SIG-M5 treated with dmso at 0.1 percent for 504 hours (cell line): ENCODE measurements at regions not wholly inside any gene's neighbourhood (a gene's known extent, or its start where the extent isn't known, plus 50 kb on each side); places are given as distances from the start of the nearest gene placed in this dataset.

Experiments used
- DNase-seq: peaks from one replicate; lab custom pipeline; 2025; ENCODE audit not compliant: unreplicated experiment; lab: John Stamatoyannopoulos, UW

- no peak for DNase-seq
Observed at GRCh38 chr5:103463261-103463660, 99.3 kb downstream of the NUDT12 start.

GRCh38 chr5:103461243-103461642 lies 101.3 kb downstream of the NUDT12 start:
- no peak for DNase-seq

- DNase-seq, result no peak
Observed at GRCh38 chr5:103458497-103459040, 104.0 kb downstream of the NUDT12 start.

- DNase-seq, result no peak
Observed at GRCh38 chr5:103456476-103456875, 106.1 kb downstream of the NUDT12 start.

GRCh38 chr5:103455796-103456195 lies 106.8 kb downstream of the NUDT12 start:
- no peak for DNase-seq

GRCh38 chr5:103454770-103455169 lies 107.8 kb downstream of the NUDT12 start:
- DNase-seq, result no peak

- no peak for DNase-seq
Observed at GRCh38 chr5:103452666-103453065, 109.9 kb downstream of the NUDT12 start.

GRCh38 chr5:103452089-103452488 lies 110.5 kb downstream of the NUDT12 start:
- no peak for DNase-seq

- DNase-seq, result no peak
Observed at GRCh38 chr5:103451261-103451660, 111.3 kb downstream of the NUDT12 start.

- DNase-seq, result no peak
Observed at GRCh38 chr5:103450333-103451061, 112.1 kb downstream of the NUDT12 start.

- DNase-seq, result no peak
Observed at GRCh38 chr5:103446813-103447212, 115.8 kb downstream of the NUDT12 start.

GRCh38 chr5:103445426-103446035 lies 117.1 kb downstream of the NUDT12 start:
- DNase-seq, result no peak

GRCh38 chr5:103444333-103445038 lies 118.1 kb downstream of the NUDT12 start:
- peak; percentile 35 for DNase-seq

- DNase-seq, result no peak
Observed at GRCh38 chr5:103442750-103443149, 119.8 kb downstream of the NUDT12 start.

GRCh38 chr5:103441523-103441922 lies 121.1 kb downstream of the NUDT12 start:
- no peak for DNase-seq

GRCh38 chr5:103439007-103439406 lies 123.6 kb downstream of the NUDT12 start:
- no peak for DNase-seq

GRCh38 chr5:103436656-103437055 lies 125.9 kb downstream of the NUDT12 start:
- no peak for DNase-seq

- no peak for DNase-seq
Observed at GRCh38 chr5:103436112-103436511, 126.5 kb downstream of the NUDT12 start.

- DNase-seq, result no peak
Observed at GRCh38 chr5:103435136-103435889, 127.3 kb downstream of the NUDT12 start.

GRCh38 chr5:103434057-103434456 lies 128.5 kb downstream of the NUDT12 start:
- DNase-seq, result no peak

- no peak for DNase-seq
Observed at GRCh38 chr5:103433211-103433610, 129.4 kb downstream of the NUDT12 start.
